H9 (cell line): ENCODE measurements at regions not wholly inside any gene's neighbourhood (a gene's known extent, or its start where the extent isn't known, plus 50 kb on each side); places are given as distances from the start of the nearest gene placed in this dataset.

Experiments
- DNase-seq: peaks from one replicate; pipeline ENCODE4 v3.0.0-alpha.2; 2017
- H2AFZ ChIP-seq: one replicate; pipeline ENCODE4 v1.6.1; 2013; ENCODE audit warnings: mild to moderate bottlenecking, low read length, control low read depth, moderate library complexity
- H2AK5ac ChIP-seq: 2 replicates; pipeline ENCODE4 v1.6.1; 2013; ENCODE audit warnings: low read length, control low read depth, mixed read lengths; ENCODE audit not compliant: insufficient read length
- H2BK120ac ChIP-seq: one replicate; pipeline ENCODE4 v1.6.1; 2013; ENCODE audit warnings: low read depth, mild to moderate bottlenecking, low read length, control low read depth, inconsistent platforms; ENCODE audit not compliant: poor library complexity, severe bottlenecking
- H2BK12ac ChIP-seq: 2 replicates; pipeline ENCODE4 v1.6.1; 2013; ENCODE audit warnings: low read length, control low read depth, mixed read lengths, low read depth; ENCODE audit not compliant: insufficient read length
- H2BK15ac ChIP-seq: 2 replicates; pipeline ENCODE4 v1.6.1; 2013; ENCODE audit warnings: low read depth, low read length, control low read depth
- H2BK20ac ChIP-seq: one replicate; pipeline ENCODE4 v1.6.1; 2013; ENCODE audit warnings: low read depth, mild to moderate bottlenecking, low read length, control low read depth, inconsistent platforms; ENCODE audit not compliant: poor library complexity, severe bottlenecking
- H2BK5ac ChIP-seq: 2 replicates; pipeline ENCODE4 v1.6.1; 2013; ENCODE audit warnings: low read length, control low read depth, mixed read lengths; ENCODE audit not compliant: insufficient read length
- H3K14ac ChIP-seq: 2 replicates; pipeline ENCODE4 v1.6.1; 2013; ENCODE audit warnings: low read length, control low read depth; ENCODE audit not compliant: insufficient read depth
- H3K18ac ChIP-seq: 2 replicates; pipeline ENCODE4 v1.6.1; 2013; ENCODE audit warnings: low read depth, mild to moderate bottlenecking, mixed read lengths, low read length, control low read depth; ENCODE audit not compliant: insufficient read length
- H3K23ac ChIP-seq: 2 replicates; pipeline ENCODE4 v1.6.1; 2013; ENCODE audit warnings: low read length, control low read depth, mixed read lengths, low read depth; ENCODE audit not compliant: insufficient read length
- H3K23me2 ChIP-seq: 2 replicates; pipeline ENCODE4 v1.6.1; 2013; ENCODE audit warnings: low read depth, mild to moderate bottlenecking, mixed read lengths, low read length, control low read depth; ENCODE audit not compliant: insufficient read length, poor library complexity, severe bottlenecking
- H3K27ac ChIP-seq: 2 replicates; pipeline ENCODE4 v1.5.1; 2013; ENCODE audit warnings: low read length, control low read depth, mixed read lengths, low read depth; ENCODE audit not compliant: insufficient read length
- H3K27me3 ChIP-seq: 2 replicates; pipeline ENCODE4 v1.6.1; 2013; ENCODE audit warnings: low read length, control low read depth, inconsistent platforms; ENCODE audit not compliant: insufficient read depth
- H3K4ac ChIP-seq: 2 replicates; pipeline ENCODE4 v1.6.1; 2013; ENCODE audit warnings: low read depth, mild to moderate bottlenecking, control low read depth, inconsistent platforms, low read length, moderate library complexity
- H3K4me1 ChIP-seq: 2 replicates; pipeline ENCODE4 v1.6.1; 2013; ENCODE audit warnings: low read length, control low read depth, inconsistent platforms; ENCODE audit not compliant: insufficient read depth
- H3K4me2 ChIP-seq: 2 replicates; pipeline ENCODE4 v1.6.1; 2013; ENCODE audit warnings: low read length, control low read depth, mixed read lengths; ENCODE audit not compliant: insufficient read length, insufficient read depth
- H3K56ac ChIP-seq: 2 replicates; pipeline ENCODE4 v1.6.1; 2013; ENCODE audit warnings: low read depth, mild to moderate bottlenecking, mixed read lengths, low read length, control low read depth; ENCODE audit not compliant: insufficient read length
- H3K79me1 ChIP-seq: 2 replicates; pipeline ENCODE4 v1.6.1; 2013; ENCODE audit warnings: low read depth, mild to moderate bottlenecking, moderate library complexity, low read length, control low read depth, inconsistent platforms; ENCODE audit not compliant: insufficient read depth, poor library complexity, severe bottlenecking
- H3K79me2 ChIP-seq: 2 replicates; pipeline ENCODE4 v1.6.1; 2013; ENCODE audit warnings: low read length, control low read depth, inconsistent platforms; ENCODE audit not compliant: insufficient read depth
- H3K9ac ChIP-seq: 2 replicates; pipeline ENCODE4 v1.6.1; 2013; ENCODE audit warnings: low read length, control low read depth, mixed read lengths; ENCODE audit not compliant: insufficient read length; ENCODE audit errors: extremely low read depth
- H3K9me3 ChIP-seq: one replicate; pipeline ENCODE4 v1.6.1; 2013; ENCODE audit warnings: low read depth, low read length, inconsistent platforms; ENCODE audit not compliant: control insufficient read depth
- H3T11ph ChIP-seq: one replicate; pipeline ENCODE4 v1.6.1; 2013; ENCODE audit warnings: mild to moderate bottlenecking, low read length, control low read depth, inconsistent platforms
- H4K20me1 ChIP-seq: one replicate; pipeline ENCODE4 v1.6.1; 2013; ENCODE audit not compliant: control insufficient read depth, insufficient read length, insufficient read depth
- H4K5ac ChIP-seq: 2 replicates; pipeline ENCODE4 v1.6.1; 2013; ENCODE audit warnings: low read depth, mild to moderate bottlenecking, mixed read lengths, low read length, control low read depth; ENCODE audit not compliant: insufficient read length
- H4K8ac ChIP-seq: replicated peaks from 2 replicates; pipeline ENCODE4 v1.6.1; 2013; ENCODE audit warnings: low read length, control low read depth, mixed read lengths, low read depth; ENCODE audit not compliant: insufficient read length
- H4K91ac ChIP-seq: 2 replicates; pipeline ENCODE4 v1.6.1; 2013; ENCODE audit warnings: low read depth, mild to moderate bottlenecking, moderate library complexity, mixed read lengths, low read length, control low read depth; ENCODE audit not compliant: insufficient read length
- H3K27ac Mint-ChIP-seq, 3 experiments: 2 replicates in 2 of 3; 3 replicates in 1 of 3; pipeline ENCODE4 v1.8.0; 2020 to 2021; ENCODE audit warnings: mixed read lengths in 3 of 3, mild to moderate bottlenecking in 1 of 3, moderate library complexity in 1 of 3
- H3K27me3 Mint-ChIP-seq: 2 replicates; pipeline ENCODE4 v1.8.0; 2021; ENCODE audit warnings: low read depth, mild to moderate bottlenecking, moderate library complexity, mixed read lengths
- H3K36me3 Mint-ChIP-seq, 3 experiments: 2 replicates in 2 of 3; 3 replicates in 1 of 3; pipeline ENCODE4 v1.8.0; 2020 to 2021; ENCODE audit warnings: low read depth in 3 of 3, mixed read lengths in 3 of 3; ENCODE audit not compliant: insufficient read depth in 1 of 3
- H3K4me1 Mint-ChIP-seq, 2 experiments: 2 replicates each; pipeline ENCODE4 v1.8.0; 2020; ENCODE audit warnings: mixed read lengths in 2 of 2
- H3K4me3 Mint-ChIP-seq, 2 experiments: 2 replicates in 1 of 2; 3 replicates in 1 of 2; pipeline ENCODE4 v1.8.0; 2020 to 2021; ENCODE audit warnings: mild to moderate bottlenecking in 2 of 2, mixed read lengths in 2 of 2, moderate library complexity in 1 of 2
- H3K9me3 Mint-ChIP-seq, 2 experiments: 2 replicates in 1 of 2; 3 replicates in 1 of 2; pipeline ENCODE4 v1.8.0; 2020; ENCODE audit warnings: mild to moderate bottlenecking in 2 of 2, mixed read lengths in 2 of 2, moderate library complexity in 1 of 2
- WGBS: extraction: QIAGEN DNeasy Blood & Tissue Kit; methylation state at CpG from one replicate; pipeline ENCODE4 v1.1.7; 2013; ENCODE audit warnings: missing lambda C conversion rate, low lambda C conversion rate, mixed read lengths; ENCODE audit not compliant: insufficient read length; ENCODE audit errors: extremely low coverage; 5-methylcytosine and 5-hydroxymethylcytosine counted together
- TF ChIP-seq, protein P1 (sequence below): fragments of 200-600 bp; sonication (generic); conservative IDR thresholded peaks from 3 replicates; pipeline ENCODE4 v1.8.0; 2021; ENCODE audit warnings: antibody characterized with exemption, mild to moderate bottlenecking

- Histone ChIP-seq H3K18ac (no peak overlapping the region), H2AFZ (no peak overlapping the region), H3K27ac (no peak overlapping the region), H3K79me1 (no peaks in the 10 kb centered on the region), H2BK12ac (no peak overlapping the region), H2BK20ac (no peak overlapping the region), H3K23ac (no peak overlapping the region), H2BK120ac (no peak overlapping the region), H3K14ac (no peak overlapping the region), H2AK5ac (no peak overlapping the region), H4K20me1 (peaks cover 2% of the 10 kb centered on the region), H3K79me2 (no peaks in the 10 kb centered on the region), H3K23me2 (no peaks in the 10 kb centered on the region), H3K9ac (no peak overlapping the region), H4K91ac (no peak overlapping the region), H4K8ac (no peak overlapping the region), H3K56ac (no peak overlapping the region), H3K4me1 (no peaks in the 10 kb centered on the region), H3K4ac (no peak overlapping the region), H2BK5ac (no peak overlapping the region), H3K27me3 (no peaks in the 10 kb centered on the region; the same call in 1 of the 2 replicates), H3K9me3 (no peaks in the 10 kb centered on the region), H2BK15ac (no peak overlapping the region), H3T11ph (no peak overlapping the region), H3K4me2 (no peak overlapping the region), H4K5ac (no peak overlapping the region)
- no peak overlapping the region for H3K27ac Mint-ChIP-seq
- peaks cover 1% of the 10 kb centered on the region for H3K27me3 Mint-ChIP-seq
- H3K36me3 Mint-ChIP-seq = no peaks in the 10 kb centered on the region; a peak in 1 of 7 replicates
- H3K4me3 Mint-ChIP-seq = no peak overlapping the region
- WGBS = no CpG with 5 or more reads among the region's 7 CpGs
- no peaks in the 10 kb centered on the region for H3K9me3 Mint-ChIP-seq
- DNase-seq = no peak
- TF ChIP-seq, protein P1, sequence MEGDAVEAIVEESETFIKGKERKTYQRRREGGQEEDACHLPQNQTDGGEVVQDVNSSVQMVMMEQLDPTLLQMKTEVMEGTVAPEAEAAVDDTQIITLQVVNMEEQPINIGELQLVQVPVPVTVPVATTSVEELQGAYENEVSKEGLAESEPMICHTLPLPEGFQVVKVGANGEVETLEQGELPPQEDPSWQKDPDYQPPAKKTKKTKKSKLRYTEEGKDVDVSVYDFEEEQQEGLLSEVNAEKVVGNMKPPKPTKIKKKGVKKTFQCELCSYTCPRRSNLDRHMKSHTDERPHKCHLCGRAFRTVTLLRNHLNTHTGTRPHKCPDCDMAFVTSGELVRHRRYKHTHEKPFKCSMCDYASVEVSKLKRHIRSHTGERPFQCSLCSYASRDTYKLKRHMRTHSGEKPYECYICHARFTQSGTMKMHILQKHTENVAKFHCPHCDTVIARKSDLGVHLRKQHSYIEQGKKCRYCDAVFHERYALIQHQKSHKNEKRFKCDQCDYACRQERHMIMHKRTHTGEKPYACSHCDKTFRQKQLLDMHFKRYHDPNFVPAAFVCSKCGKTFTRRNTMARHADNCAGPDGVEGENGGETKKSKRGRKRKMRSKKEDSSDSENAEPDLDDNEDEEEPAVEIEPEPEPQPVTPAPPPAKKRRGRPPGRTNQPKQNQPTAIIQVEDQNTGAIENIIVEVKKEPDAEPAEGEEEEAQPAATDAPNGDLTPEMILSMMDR = no peak
- H3K4me1 Mint-ChIP-seq = no peaks in the 10 kb centered on the region
These were observed 52.0 kb downstream of the TNP1 start for GRCh38 chr2:216807857-216808272.
